Caco-2 (cell line): ENCODE measurements at regions not wholly inside any gene's neighbourhood (a gene's known extent, or its start where the extent isn't known, plus 50 kb on each side); places are given as distances from the start of the nearest gene placed in this dataset.

Source experiments
- BruUV-seq: library from RNA; stranded (reverse); fragments of 400-500 nt; replicated peaks from 2 replicates; lab custom pipeline; 2021; lab: Mats Ljungman, UMichigan
- CTCF ChIA-PET: fragments of 300-600 bp; sonication (Branson Sonifier 250); formaldehyde crosslinking; loops from one replicate; lab custom pipeline; 2022; ENCODE audit warnings: antibody characterized with exemption; lab: Charles Lee
- POLR2A ChIA-PET: fragments of 300-600 bp; sonication (Branson Sonifier 250); formaldehyde crosslinking; loops from one replicate; lab custom pipeline; 2022; ENCODE audit warnings: antibody characterized with exemption; lab: Charles Lee
- DNase-seq, 2 experiments: peaks; one replicate each; pipeline versions ENCODE4 v3.0.0 to v3.0.0-alpha.2; 2020 to 2022
- H3K27me3 ChIP-seq: replicated peaks from 2 replicates; pipeline ENCODE4 v1.6.0; 2011; ENCODE audit warnings: low read length; ENCODE audit not compliant: control insufficient read depth, insufficient read depth
- H3K36me3 ChIP-seq: 2 replicates; pipeline ENCODE4 v1.5.1; 2011; ENCODE audit warnings: low read length; ENCODE audit not compliant: control insufficient read depth, insufficient read depth
- H3K4me1 ChIP-seq: fragments of 250-450 bp; sonication (Bioruptor Pico); 2 replicates; pipeline ENCODE4 v1.5.1; 2020; ENCODE audit warnings: mild to moderate bottlenecking
- H3K4me3 ChIP-seq: 2 replicates; pipeline ENCODE4 v1.5.1; 2011; ENCODE audit warnings: low read depth, mild to moderate bottlenecking, control low read depth, low read length
- H3K9me3 ChIP-seq: fragments of 250-450 bp; sonication (Bioruptor Pico); 2 replicates; pipeline ENCODE4 v1.5.1; 2020; ENCODE audit warnings: mild to moderate bottlenecking, moderate library complexity
- H3K27ac Mint-ChIP-seq: one replicate; pipeline ENCODE4 v1.8.0; 2022; ENCODE audit warnings: mixed read lengths; ENCODE audit not compliant: unreplicated experiment
- H3K27me3 Mint-ChIP-seq: one replicate; pipeline ENCODE4 v1.8.0; 2022; ENCODE audit warnings: mixed read lengths; ENCODE audit not compliant: insufficient read depth, unreplicated experiment
- H3K36me3 Mint-ChIP-seq: one replicate; pipeline ENCODE4 v1.8.0; 2022; ENCODE audit warnings: mild to moderate bottlenecking, mixed read lengths; ENCODE audit not compliant: insufficient read depth, unreplicated experiment
- H3K4me1 Mint-ChIP-seq: one replicate; pipeline ENCODE4 v1.8.0; 2022; ENCODE audit warnings: low read depth, mixed read lengths; ENCODE audit not compliant: unreplicated experiment
- H3K4me3 Mint-ChIP-seq: one replicate; pipeline ENCODE4 v1.8.0; 2022; ENCODE audit warnings: mild to moderate bottlenecking, moderate library complexity, mixed read lengths; ENCODE audit not compliant: unreplicated experiment
- H3K9me3 Mint-ChIP-seq: one replicate; pipeline ENCODE4 v1.8.0; 2022; ENCODE audit warnings: mixed read lengths; ENCODE audit not compliant: unreplicated experiment
- intact Hi-C: fragments of 100-400 bp; cut with micrococcal nuclease; formaldehyde crosslinking; loops from one replicate; pipeline ENCODE4 v1.10.0; 2022; ENCODE audit not compliant: unreplicated experiment
- TF ChIP-seq, protein P1 (sequence below), 2 experiments: fragments of 200-600 bp in 1 of 2; IDR thresholded peaks; 1 replicate in 1 of 2; 2 replicates in 1 of 2; pipeline versions ENCODE4 v1.5.1 to v1.8.0; 2011 to 2022; ENCODE audit warnings: antibody characterized with exemption in 1 of 2, control low read depth in 1 of 2, inconsistent platforms in 1 of 2, low read depth in 1 of 2, low read length in 1 of 2, mild to moderate bottlenecking in 1 of 2, moderate library complexity in 1 of 2; ENCODE audit not compliant: insufficient read depth in 1 of 2, severe bottlenecking in 1 of 2, unreplicated experiment in 1 of 2

DNA sequence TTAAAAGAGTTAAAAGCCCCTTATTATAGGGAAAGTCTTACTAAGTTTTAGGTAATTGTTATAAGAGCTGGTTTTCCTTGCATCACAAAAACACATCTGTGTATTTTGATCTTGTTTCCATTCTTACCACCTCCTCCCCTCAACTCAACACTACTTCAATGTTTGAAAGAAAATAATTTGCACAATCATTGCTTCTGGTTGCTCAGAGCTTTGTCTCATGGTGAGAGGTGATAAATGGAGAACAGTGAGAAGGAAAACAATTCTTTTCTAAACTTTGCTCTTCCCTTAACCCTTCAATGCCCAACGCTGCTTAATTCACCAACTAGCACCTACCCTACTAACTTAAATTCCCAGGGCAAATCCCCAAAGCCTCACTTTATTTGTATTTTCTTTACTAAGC lies 268.1 kb upstream of the LINC00305 start:
- Mint-ChIP-seq H3K4me1 (no peaks in the 10 kb centered on the region), H3K4me3 (no peak overlapping the region), H3K36me3 (no peaks in the 10 kb centered on the region), H3K27me3 (no peaks in the 10 kb centered on the region), H3K27ac (no peak overlapping the region), H3K9me3 (no peaks in the 10 kb centered on the region)
- no peaks in the 10 kb centered on the region for H3K4me1 ChIP-seq
- no peak for DNase-seq
- intact Hi-C loops, result loop anchor here (10.0 kb wide), 1 partner anchor 322 kb away; no protein-coding TSS in a partner anchor
- POLR2A ChIA-PET, result no interaction called here
- CTCF ChIA-PET, result no interaction called here
- BruUV-seq, result no TSS peak
- TF ChIP-seq, protein P1, sequence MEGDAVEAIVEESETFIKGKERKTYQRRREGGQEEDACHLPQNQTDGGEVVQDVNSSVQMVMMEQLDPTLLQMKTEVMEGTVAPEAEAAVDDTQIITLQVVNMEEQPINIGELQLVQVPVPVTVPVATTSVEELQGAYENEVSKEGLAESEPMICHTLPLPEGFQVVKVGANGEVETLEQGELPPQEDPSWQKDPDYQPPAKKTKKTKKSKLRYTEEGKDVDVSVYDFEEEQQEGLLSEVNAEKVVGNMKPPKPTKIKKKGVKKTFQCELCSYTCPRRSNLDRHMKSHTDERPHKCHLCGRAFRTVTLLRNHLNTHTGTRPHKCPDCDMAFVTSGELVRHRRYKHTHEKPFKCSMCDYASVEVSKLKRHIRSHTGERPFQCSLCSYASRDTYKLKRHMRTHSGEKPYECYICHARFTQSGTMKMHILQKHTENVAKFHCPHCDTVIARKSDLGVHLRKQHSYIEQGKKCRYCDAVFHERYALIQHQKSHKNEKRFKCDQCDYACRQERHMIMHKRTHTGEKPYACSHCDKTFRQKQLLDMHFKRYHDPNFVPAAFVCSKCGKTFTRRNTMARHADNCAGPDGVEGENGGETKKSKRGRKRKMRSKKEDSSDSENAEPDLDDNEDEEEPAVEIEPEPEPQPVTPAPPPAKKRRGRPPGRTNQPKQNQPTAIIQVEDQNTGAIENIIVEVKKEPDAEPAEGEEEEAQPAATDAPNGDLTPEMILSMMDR (IDR thresholded peaks at IDR 0.05; ENCODE audit: insufficient read depth in 1 of 2, low read depth in 1 of 2, low read length in 1 of 2, severe bottlenecking in 1 of 2, unreplicated experiment in 1 of 2), result no peak
- H3K4me3 ChIP-seq, result no peak overlapping the region
- no peaks in the 10 kb centered on the region for H3K9me3 ChIP-seq
- no peaks in the 10 kb centered on the region for H3K36me3 ChIP-seq
- H3K27me3 ChIP-seq, result no peaks in the 10 kb centered on the region

DNA sequence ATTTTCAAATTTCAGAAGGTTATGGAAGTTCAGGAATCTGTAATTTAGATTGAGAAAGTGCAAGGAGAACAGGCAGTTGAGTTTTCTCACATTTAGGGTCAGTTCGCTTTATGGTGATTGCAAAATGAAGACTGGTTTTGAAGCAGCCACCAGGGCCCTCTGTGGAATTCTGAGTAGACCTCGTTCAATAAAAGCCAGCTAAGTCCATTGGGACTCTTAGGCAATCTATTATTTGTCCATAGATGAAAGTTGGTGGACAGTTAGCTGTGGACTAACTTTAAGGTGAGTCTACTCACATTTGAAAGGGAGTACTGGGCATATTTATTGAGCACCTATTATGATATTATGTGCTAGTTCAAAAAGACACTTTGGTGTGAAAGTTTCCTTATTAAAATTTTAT lies 266.3 kb upstream of the LINC00305 start:
- ChIA-PET CTCF (no interaction called here), POLR2A (no interaction called here)
- no peaks in the 10 kb centered on the region for H3K9me3 Mint-ChIP-seq
- H3K36me3 Mint-ChIP-seq, result no peaks in the 10 kb centered on the region
- no TSS peak for BruUV-seq
- Histone ChIP-seq H3K36me3 (no peaks in the 10 kb centered on the region), H3K4me3 (no peak overlapping the region), H3K27me3 (no peaks in the 10 kb centered on the region), H3K9me3 (no peaks in the 10 kb centered on the region), H3K4me1 (no peaks in the 10 kb centered on the region)
- no peak overlapping the region for H3K27ac Mint-ChIP-seq
- no peak overlapping the region for H3K4me3 Mint-ChIP-seq
- TF ChIP-seq, protein P1 (IDR thresholded peaks at IDR 0.05; ENCODE audit: insufficient read depth in 1 of 2, low read depth in 1 of 2, low read length in 1 of 2, severe bottlenecking in 1 of 2, unreplicated experiment in 1 of 2), result no peak
- H3K4me1 Mint-ChIP-seq, result peaks cover 7% of the 10 kb centered on the region
- H3K27me3 Mint-ChIP-seq, result no peaks in the 10 kb centered on the region
- DNase-seq, result no peak
- intact Hi-C loops, result loop anchor here (10.0 kb wide), 1 partner anchor 320 kb away; no protein-coding TSS in a partner anchor

DNA sequence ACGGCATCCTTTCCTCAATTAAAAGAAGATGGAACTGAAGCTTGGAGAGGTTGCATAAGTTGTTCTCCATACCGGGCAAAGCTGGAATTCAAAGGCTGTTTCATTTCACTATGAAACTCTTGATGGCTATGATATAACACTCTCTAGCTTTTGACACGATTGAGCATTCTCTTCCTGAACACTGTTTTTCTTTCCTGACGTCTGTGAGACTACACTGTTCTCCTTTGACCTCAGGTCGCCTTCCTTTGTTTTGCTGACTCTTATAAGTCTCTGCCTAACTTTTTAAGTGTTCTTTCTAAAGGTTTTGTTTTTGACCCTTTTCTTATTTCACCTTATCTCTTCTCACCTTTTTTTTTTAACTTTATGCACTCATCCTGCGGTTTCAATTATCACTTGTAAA lies 261.8 kb upstream of the LINC00305 start:
- no peak for DNase-seq
- POLR2A ChIA-PET, result no interaction called here
- no peak overlapping the region for H3K4me3 ChIP-seq
- TF ChIP-seq, protein P1 (IDR thresholded peaks at IDR 0.05; ENCODE audit: insufficient read depth in 1 of 2, low read depth in 1 of 2, low read length in 1 of 2, severe bottlenecking in 1 of 2, unreplicated experiment in 1 of 2), result no peak
- Mint-ChIP-seq H3K4me1 (peaks cover 7% of the 10 kb centered on the region), H3K36me3 (no peaks in the 10 kb centered on the region), H3K27ac (no peak overlapping the region), H3K4me3 (no peak overlapping the region), H3K27me3 (no peaks in the 10 kb centered on the region), H3K9me3 (no peaks in the 10 kb centered on the region)
- BruUV-seq, result no TSS peak
- intact Hi-C loops, result loop anchor here (10.0 kb wide), 1 partner anchor 316 kb away; no protein-coding TSS in a partner anchor
- H3K36me3 ChIP-seq, result no peaks in the 10 kb centered on the region
- H3K4me1 ChIP-seq, result no peaks in the 10 kb centered on the region
- CTCF ChIA-PET, result no interaction called here
- no peaks in the 10 kb centered on the region for H3K27me3 ChIP-seq
- H3K9me3 ChIP-seq, result no peaks in the 10 kb centered on the region
